Stimulated activated CD8-positive, alpha-beta memory T cell treated with anti-CD3 and anti-CD28 coated beads, Interleukin-7, amount 100 ng/mL, for 48 hours (primary cell): ENCODE measurements at regions not wholly inside any gene's neighbourhood (a gene's known extent, or its start where the extent isn't known, plus 50 kb on each side); places are given as distances from the start of the nearest gene placed in this dataset.

Experiments used
- DNase-seq, 2 donors: peaks; one replicate each; pipeline ENCODE4 v3.0.0-alpha.2; 2020; ENCODE audit warnings: low read depth in 1 of 2; ENCODE audit errors: extremely low read depth in 1 of 2

- DNase-seq: no peak
Observed at GRCh38 chr1:10910681-10911489, 101.6 kb upstream of the TARDBP start.

GRCh38 chr1:10911490-10912166, 100.8 kb upstream of the TARDBP start:
- no peak for DNase-seq

- DNase-seq: no peak
Observed at GRCh38 chr1:10912441-10912840, 100.0 kb upstream of the TARDBP start.

GRCh38 chr1:10914056-10914455, 98.4 kb upstream of the TARDBP start:
- no peak for DNase-seq

GRCh38 chr1:10915594-10915993, 96.9 kb upstream of the TARDBP start:
- no peak for DNase-seq

- DNase-seq: no peak
Observed at GRCh38 chr1:10916311-10916710, 96.1 kb upstream of the TARDBP start.

- no peak for DNase-seq
Observed at GRCh38 chr1:10916991-10917390, 95.5 kb upstream of the TARDBP start.

- DNase-seq: no peak
Observed at GRCh38 chr1:10917513-10918454, 94.7 kb upstream of the TARDBP start.

GRCh38 chr1:10918531-10918930, 93.9 kb upstream of the TARDBP start:
- DNase-seq: no peak

GRCh38 chr1:10920063-10920626, 92.3 kb upstream of the TARDBP start:
- no peak for DNase-seq

GRCh38 chr1:10922315-10923060, 90.0 kb upstream of the TARDBP start:
- peak; percentile 29 to 50 for DNase-seq

GRCh38 chr1:10924030-10924429, 88.4 kb upstream of the TARDBP start:
- DNase-seq: no peak

GRCh38 chr1:10928654-10929053, 83.8 kb upstream of the TARDBP start:
- no peak for DNase-seq

- DNase-seq: peak in 1 of 2 donors; percentile 40
Observed at GRCh38 chr1:10932088-10932487, 80.4 kb upstream of the TARDBP start.

GRCh38 chr1:10934150-10934818, 78.2 kb upstream of the TARDBP start:
- DNase-seq: no peak

GRCh38 chr1:10935246-10935645, 77.2 kb upstream of the TARDBP start:
- DNase-seq: no peak

GRCh38 chr1:10935724-10936123, 76.7 kb upstream of the TARDBP start:
- DNase-seq: no peak

- no peak for DNase-seq
Observed at GRCh38 chr1:10936998-10937901, 75.2 kb upstream of the TARDBP start.
